GM18502 (cell line): ENCODE measurements at regions not wholly inside any gene's neighbourhood (a gene's known extent, or its start where the extent isn't known, plus 50 kb on each side); places are given as distances from the start of the nearest gene placed in this dataset.

Source experiments
- ATAC-seq: cut with Tn5 transposase; IDR thresholded peaks from one replicate; pipeline ENCODE4 v1.9.1; 2021; ENCODE audit warnings: mild to moderate bottlenecking; ENCODE audit not compliant: unreplicated experiment, poor library complexity

- no peak for ATAC-seq
These were observed 102.6 kb upstream of the GPR26 start for GRCh38 chr10:123563581-123563855.

- no peak for ATAC-seq
These were observed 102.2 kb upstream of the GPR26 start for GRCh38 chr10:123563994-123564393.

GRCh38 chr10:123564631-123565030 lies 101.5 kb upstream of the GPR26 start:
- ATAC-seq, result no peak

- ATAC-seq, result no peak
These were observed 100.2 kb upstream of the GPR26 start for GRCh38 chr10:123565691-123566660.

- ATAC-seq, result no peak
These were observed 98.0 kb upstream of the GPR26 start for GRCh38 chr10:123567984-123568739.

- ATAC-seq, result no peak
These were observed 97.4 kb upstream of the GPR26 start for GRCh38 chr10:123568751-123569150.

GRCh38 chr10:123569436-123570035 lies 96.6 kb upstream of the GPR26 start:
- ATAC-seq, result no peak

GRCh38 chr10:123570051-123570897 lies 95.9 kb upstream of the GPR26 start:
- ATAC-seq, result no peak

- no peak for ATAC-seq
These were observed 95.1 kb upstream of the GPR26 start for GRCh38 chr10:123570898-123571515.

- no peak for ATAC-seq
These were observed 94.2 kb upstream of the GPR26 start for GRCh38 chr10:123571978-123572377.

GRCh38 chr10:123573236-123574108 lies 92.7 kb upstream of the GPR26 start:
- ATAC-seq, result no peak

- ATAC-seq, result no peak
These were observed 92.0 kb upstream of the GPR26 start for GRCh38 chr10:123574109-123574698.

GRCh38 chr10:123575105-123575504 lies 91.0 kb upstream of the GPR26 start:
- ATAC-seq, result no peak

- ATAC-seq, result no peak
These were observed 89.4 kb upstream of the GPR26 start for GRCh38 chr10:123576706-123577105.

GRCh38 chr10:123577921-123578461 lies 88.2 kb upstream of the GPR26 start:
- ATAC-seq, result no peak

- ATAC-seq, result no peak
These were observed 87.4 kb upstream of the GPR26 start for GRCh38 chr10:123578721-123579120.

GRCh38 chr10:123579675-123580074 lies 86.5 kb upstream of the GPR26 start:
- no peak for ATAC-seq

- no peak for ATAC-seq
These were observed 85.7 kb upstream of the GPR26 start for GRCh38 chr10:123580426-123580825.
